OCI-LY7 (cell line): ENCODE measurements at regions not wholly inside any gene's neighbourhood (a gene's known extent, or its start where the extent isn't known, plus 50 kb on each side); places are given as distances from the start of the nearest gene placed in this dataset.

ENCODE experiments used
- BruUV-seq: library from RNA; stranded (reverse); fragments of 400-500 nt; replicated peaks from 2 replicates; lab custom pipeline; 2021; lab: Mats Ljungman, UMichigan
- CTCF ChIA-PET: fragments of 300-600 bp; sonication (Branson Sonifier 250); formaldehyde crosslinking; loops from one replicate; lab custom pipeline; 2022; ENCODE audit warnings: antibody characterized with exemption; ENCODE audit not compliant: unreplicated experiment; lab: Charles Lee
- POLR2A ChIA-PET: fragments of 300-600 bp; sonication (Branson Sonifier 250); formaldehyde crosslinking; loops from one replicate; lab custom pipeline; 2022; ENCODE audit warnings: antibody characterized with exemption; lab: Charles Lee
- DNase-seq: peaks from one replicate; pipeline ENCODE4 v3.0.0-alpha.2; 2015; ENCODE audit warnings: low spot score
- H2AFZ ChIP-seq: fragments of 200-600 bp; sonication (generic), shearing (Covaris generic); 2 replicates; pipeline ENCODE4 v1.6.1; 2014; ENCODE audit warnings: mild to moderate bottlenecking, antibody characterized with exemption, low read length, moderate library complexity
- H3K27ac ChIP-seq: fragments of 200-600 bp; sonication (generic); 2 replicates; pipeline ENCODE4 v1.5.1; 2014; ENCODE audit warnings: mixed run types, low read depth, mild to moderate bottlenecking, moderate library complexity, low read length, inconsistent platforms; ENCODE audit not compliant: poor library complexity, severe bottlenecking
- H3K36me3 ChIP-seq: fragments of 200-600 bp; sonication (generic); 2 replicates; pipeline ENCODE4 v1.6.1; 2014; ENCODE audit warnings: mild to moderate bottlenecking, antibody characterized with exemption, low read length, moderate library complexity, mixed read lengths; ENCODE audit not compliant: insufficient read depth
- H3K4me1 ChIP-seq: fragments of 200-600 bp; sonication (generic); 2 replicates; pipeline ENCODE4 v1.5.1; 2014; ENCODE audit warnings: mild to moderate bottlenecking, low read length; ENCODE audit not compliant: insufficient read depth, poor library complexity, severe bottlenecking
- H3K4me2 ChIP-seq: fragments of 200-600 bp; sonication (generic); 2 replicates; pipeline ENCODE4 v1.6.1; 2014; ENCODE audit warnings: mild to moderate bottlenecking, low read length
- H3K4me3 ChIP-seq: fragments of 200-600 bp; sonication (generic); 2 replicates; pipeline ENCODE4 v1.5.1; 2014; ENCODE audit warnings: mild to moderate bottlenecking, low read depth, low read length; ENCODE audit not compliant: poor library complexity, severe bottlenecking
- H3K79me2 ChIP-seq: fragments of 200-600 bp; sonication (generic); 2 replicates; pipeline ENCODE4 v1.6.1; 2016; ENCODE audit warnings: low read depth, mild to moderate bottlenecking, low read length, moderate library complexity, mixed read lengths; ENCODE audit not compliant: insufficient read depth
- H3K9me2 ChIP-seq: fragments of 200-600 bp; sonication (generic); 2 replicates; pipeline ENCODE4 v1.6.1; 2016; ENCODE audit warnings: mild to moderate bottlenecking, low read length, mixed read lengths; ENCODE audit not compliant: insufficient read depth
- H3K9me3 ChIP-seq: fragments of 200-600 bp; sonication (generic); 2 replicates; pipeline ENCODE4 v1.6.1; 2014; ENCODE audit warnings: mild to moderate bottlenecking, mixed run types, low read length, mixed read lengths
- H4K20me1 ChIP-seq: fragments of 200-600 bp; sonication (generic); 2 replicates; pipeline ENCODE4 v1.6.1; 2014; ENCODE audit warnings: mild to moderate bottlenecking, antibody characterized with exemption, low read length, moderate library complexity, mixed read lengths; ENCODE audit not compliant: insufficient read depth
- CTCF ChIP-seq: fragments of 200-600 bp; sonication (generic); conservative IDR thresholded peaks from 2 replicates; pipeline ENCODE4 v1.5.1; 2014; ENCODE audit warnings: mild to moderate bottlenecking, antibody characterized with exemption, low read length, moderate library complexity, mixed read lengths
- EZH2phosphoT487 ChIP-seq: fragments of 200-600 bp; sonication (generic); IDR thresholded peaks from 2 replicates; pipeline ENCODE4 v1.6.1; 2018; ENCODE audit warnings: low read depth, borderline replicate concordance, mild to moderate bottlenecking, mixed run types, antibody characterized with exemption, low read length, moderate library complexity, mixed read lengths
- intact Hi-C: fragments of 100-400 bp; cut with micrococcal nuclease; formaldehyde crosslinking; loops from one replicate; pipeline ENCODE4 v1.10.0; 2022; ENCODE audit not compliant: unreplicated experiment

- POLR2A ChIA-PET = no interaction called here
Observed at GRCh38 chr12:47562201-47562600, 143.6 kb downstream of the RPAP3 start.

DNA sequence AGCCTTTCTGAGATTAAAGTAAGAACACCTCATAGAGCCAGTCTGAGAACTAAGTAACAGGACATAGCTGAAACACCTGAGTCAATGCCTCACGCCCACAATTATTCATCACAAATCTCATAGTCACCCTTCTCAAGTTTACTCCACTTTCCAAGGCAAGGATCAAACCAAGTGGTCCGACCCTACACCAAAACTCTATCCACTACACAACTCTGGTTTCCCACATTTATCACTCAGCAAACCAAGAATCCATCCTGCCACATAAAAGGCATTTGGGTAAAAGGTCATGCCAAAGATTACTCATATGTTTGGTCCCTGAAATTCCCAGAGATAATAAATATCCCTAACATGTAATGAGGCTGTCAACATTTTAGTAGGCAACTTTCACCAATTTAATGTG is 144.1 kb downstream of the RPAP3 start:
- TF ChIP-seq EZH2phosphoT487 = no peak
- no peak for TF ChIP-seq CTCF
- BruUV-seq = no TSS peak
- no peak for DNase-seq
- Histone ChIP-seq H2AFZ (no peak overlapping the region), H3K4me3 (no peak overlapping the region), H3K79me2 (no peaks in the 10 kb centered on the region), H3K36me3 (no peaks in the 10 kb centered on the region), H3K9me3 (no peaks in the 10 kb centered on the region), H3K27ac (no peak overlapping the region), H3K4me2 (no peak overlapping the region), H4K20me1 (no peaks in the 10 kb centered on the region), H3K9me2 (no peaks in the 10 kb centered on the region), H3K4me1 (no peaks in the 10 kb centered on the region)
- POLR2A ChIA-PET = no interaction called here
- CTCF ChIA-PET = no interaction called here
- intact Hi-C loops = no loop called here

More at GRCh38 chr12:47562201-47562600, 143.6 kb downstream of the RPAP3 start:
- Histone ChIP-seq H3K27ac (no peak overlapping the region), H3K36me3 (no peaks in the 10 kb centered on the region), H2AFZ (no peak overlapping the region), H3K9me3 (no peaks in the 10 kb centered on the region), H4K20me1 (no peaks in the 10 kb centered on the region), H3K79me2 (no peaks in the 10 kb centered on the region), H3K4me3 (no peak overlapping the region), H3K4me2 (no peak overlapping the region), H3K4me1 (no peaks in the 10 kb centered on the region), H3K9me2 (no peaks in the 10 kb centered on the region)
- CTCF ChIA-PET = no interaction called here
- no TSS peak for BruUV-seq
- intact Hi-C loops = no loop called here
- no peak for TF ChIP-seq CTCF
- TF ChIP-seq EZH2phosphoT487 = no peak
- DNase-seq = no peak

- H4K20me1 ChIP-seq = no peaks in the 10 kb centered on the region
- no peak for TF ChIP-seq EZH2phosphoT487
- no peak for TF ChIP-seq CTCF
- no peaks in the 10 kb centered on the region for H3K36me3 ChIP-seq
- H3K4me3 ChIP-seq = no peak overlapping the region
- no TSS peak for BruUV-seq
- POLR2A ChIA-PET = interaction anchor here (0.6 kb wide), 3 partner anchors 26 to 630 kb away, joined by 3 read pairs; no protein-coding TSS in a partner anchor
- no peak overlapping the region for H3K27ac ChIP-seq
- no peaks in the 10 kb centered on the region for H3K4me1 ChIP-seq
- no peaks in the 10 kb centered on the region for H3K9me3 ChIP-seq
- DNase-seq = no peak
- H3K79me2 ChIP-seq = no peaks in the 10 kb centered on the region
- no peak overlapping the region for H3K4me2 ChIP-seq
- no peak overlapping the region for H2AFZ ChIP-seq
- no peaks in the 10 kb centered on the region for H3K9me2 ChIP-seq
- CTCF ChIA-PET = no interaction called here
- intact Hi-C loops = no loop called here
Observed at GRCh38 chr12:47560415-47560814, 145.4 kb downstream of the RPAP3 start.
